Endothelial cell of umbilical vein (primary cell): ENCODE measurements at regions not wholly inside any gene's neighbourhood (a gene's known extent, or its start where the extent isn't known, plus 50 kb on each side); places are given as distances from the start of the nearest gene placed in this dataset.

Experiments
- BruUV-seq: library from RNA; stranded (reverse); fragments of 400-500 nt; replicated peaks from 2 replicates; lab custom pipeline; 2021; lab: Mats Ljungman, UMichigan
- CTCF ChIA-PET: fragments of 300-600, 350-600 bp; sonication (Branson Sonifier 250); formaldehyde crosslinking; loops from one replicate; lab custom pipeline; 2021; ENCODE audit warnings: antibody characterized with exemption, inconsistent platforms; lab: Charles Lee
- POLR2A ChIA-PET: fragments of 300-600, 350-600 bp; sonication (Branson Sonifier 250); formaldehyde crosslinking; loops from one replicate; lab custom pipeline; 2021; ENCODE audit warnings: antibody characterized with exemption, inconsistent platforms; lab: Charles Lee
- DNase-seq: peaks from one replicate; pipeline ENCODE4 v3.0.0-alpha.2; 2011; ENCODE audit warnings: low read depth, low spot score
- FAIRE-seq: peaks from 2 replicates; lab custom pipeline; 2011; peaks lifted over from hg19 to GRCh38; lab: Jason Lieb, UNC
- H2AFZ ChIP-seq: 2 replicates; pipeline ENCODE4 v1.6.0; 2012; ENCODE audit warnings: low read depth, low read length, control low read depth, inconsistent platforms
- H3K27ac ChIP-seq: 2 replicates; pipeline ENCODE4 v1.5.1; 2011; ENCODE audit warnings: low read depth, mild to moderate bottlenecking, control low read depth, low read length, moderate library complexity; ENCODE audit not compliant: insufficient read depth
- H3K27me3 ChIP-seq, 2 experiments: 2 replicates each; pipeline versions ENCODE4 v1.6.0 to v1.6.1; 2011; ENCODE audit warnings: low read length in 2 of 2, mixed read lengths in 1 of 2; ENCODE audit not compliant: control insufficient read depth in 2 of 2, insufficient read depth in 2 of 2
- H3K36me3 ChIP-seq, 2 experiments: 2 replicates in 1 of 2; 3 replicates in 1 of 2; pipeline ENCODE4 v1.5.1; 2011; ENCODE audit warnings: low read length in 2 of 2, mild to moderate bottlenecking in 1 of 2, moderate library complexity in 1 of 2; ENCODE audit not compliant: control insufficient read depth in 2 of 2, insufficient read depth in 2 of 2; ENCODE audit errors: extremely low read depth in 1 of 2
- H3K4me1 ChIP-seq: 3 replicates; pipeline ENCODE4 v1.5.1; 2011; ENCODE audit warnings: mild to moderate bottlenecking, low read length; ENCODE audit not compliant: control insufficient read depth, insufficient read depth; ENCODE audit errors: extremely low read depth
- H3K4me2 ChIP-seq: 2 replicates; pipeline ENCODE4 v1.6.1; 2011; ENCODE audit warnings: low read length, control low read depth, mixed read lengths; ENCODE audit not compliant: insufficient read depth
- H3K4me3 ChIP-seq, 3 experiments: fragments of 200-600 bp in 1 of 3; sonication (generic), shearing (Covaris generic) in 1 of 3; replicated peaks in 1 of 3; 2 replicates each; pipeline ENCODE4 v1.5.1; 2011 to 2016; ENCODE audit warnings: control low read depth in 3 of 3, low read length in 3 of 3, mild to moderate bottlenecking in 2 of 3, inconsistent platforms in 1 of 3, low read depth in 1 of 3, moderate library complexity in 1 of 3; ENCODE audit not compliant: insufficient read depth in 1 of 3
- H3K79me2 ChIP-seq: 2 replicates; pipeline ENCODE4 v1.6.0; 2012; ENCODE audit warnings: low read length, inconsistent platforms; ENCODE audit not compliant: control insufficient read depth, insufficient read depth
- H3K9ac ChIP-seq: replicated peaks from 2 replicates; pipeline ENCODE3; 2011; ENCODE audit warnings: low read length, control low read depth; ENCODE audit not compliant: insufficient read depth; ENCODE audit errors: extremely low read depth
- H3K9me1 ChIP-seq: replicated peaks from 3 replicates; pipeline ENCODE4 v1.6.0; 2011; ENCODE audit warnings: mild to moderate bottlenecking, low read length; ENCODE audit not compliant: control insufficient read depth, insufficient read depth; ENCODE audit errors: extremely low read depth
- H3K9me3 ChIP-seq: replicated peaks from 2 replicates; pipeline ENCODE4 v1.5.1; 2012; ENCODE audit warnings: low read length, inconsistent platforms; ENCODE audit not compliant: control insufficient read depth, insufficient read depth
- H4K20me1 ChIP-seq: replicated peaks from 2 replicates; pipeline ENCODE3; 2011; ENCODE audit warnings: mild to moderate bottlenecking, low read length; ENCODE audit not compliant: control insufficient read depth, insufficient read depth; ENCODE audit errors: extremely low read depth
- EZH2 ChIP-seq: IDR thresholded peaks from 2 replicates; pipeline ENCODE4 v1.6.1; 2012; ENCODE audit warnings: borderline replicate concordance, low read depth, mild to moderate bottlenecking, moderate library complexity, low read length, inconsistent platforms; ENCODE audit not compliant: severe bottlenecking
- FOS ChIP-seq: IDR thresholded peaks from 2 replicates; pipeline ENCODE4 v1.6.1; 2011; ENCODE audit warnings: mild to moderate bottlenecking, low read length, moderate library complexity, borderline replicate concordance; ENCODE audit not compliant: insufficient read depth
- GATA2 ChIP-seq: IDR thresholded peaks from 2 replicates; pipeline ENCODE4 v1.7.0; 2011; ENCODE audit warnings: low read depth, mild to moderate bottlenecking, moderate library complexity, mixed read lengths, low read length; ENCODE audit not compliant: insufficient read length, insufficient read depth
- JUN ChIP-seq: IDR thresholded peaks from 2 replicates; pipeline ENCODE4 v1.6.1; 2011; ENCODE audit warnings: borderline replicate concordance, low read depth; ENCODE audit not compliant: insufficient read length, insufficient read depth
- MYC ChIP-seq: IDR thresholded peaks from one replicate; pipeline ENCODE4 v1.6.1; 2011; ENCODE audit warnings: mild to moderate bottlenecking, low read depth, low read length
- POLR2A ChIP-seq: IDR thresholded peaks from 2 replicates; pipeline ENCODE4 v1.6.1; 2012; ENCODE audit warnings: low read depth, mild to moderate bottlenecking, control low read depth, low read length
- POLR2AphosphoS5 ChIP-seq: IDR thresholded peaks from 2 replicates; pipeline ENCODE4 v1.6.1; 2012; ENCODE audit warnings: low read depth, mild to moderate bottlenecking, control low read depth, low read length, moderate library complexity; ENCODE audit not compliant: insufficient read depth
- dilution Hi-C: fragments of 300-500 bp; cut with MboI; formaldehyde crosslinking; loops from one replicate; pipeline ENCODE4 v1.15.0; 2019; ENCODE audit warnings: low sequenced_read_pairs; ENCODE audit not compliant: extremely low pct_ligation_motif_present
- intact Hi-C: fragments of 100-400 bp; cut with micrococcal nuclease; formaldehyde crosslinking; loops from one replicate; pipeline ENCODE4 v1.10.0; 2022
- TF ChIP-seq, protein P1 (sequence below), 2 donors: IDR thresholded peaks; 1 replicate in 1 of 2; 2 replicates in 1 of 2; pipeline ENCODE4 v1.5.1; 2011; ENCODE audit warnings: low read length in 2 of 2, mild to moderate bottlenecking in 2 of 2, moderate library complexity in 2 of 2, control low read depth in 1 of 2, inconsistent platforms in 1 of 2, low read depth in 1 of 2; ENCODE audit not compliant: insufficient read depth in 1 of 2; ENCODE audit errors: extremely low read depth in 1 of 2
- TF ChIP-seq, protein P2 (sequence below): IDR thresholded peaks from 2 replicates; pipeline ENCODE4 v1.6.1; 2011; ENCODE audit not compliant: insufficient read depth, insufficient read length

DNA sequence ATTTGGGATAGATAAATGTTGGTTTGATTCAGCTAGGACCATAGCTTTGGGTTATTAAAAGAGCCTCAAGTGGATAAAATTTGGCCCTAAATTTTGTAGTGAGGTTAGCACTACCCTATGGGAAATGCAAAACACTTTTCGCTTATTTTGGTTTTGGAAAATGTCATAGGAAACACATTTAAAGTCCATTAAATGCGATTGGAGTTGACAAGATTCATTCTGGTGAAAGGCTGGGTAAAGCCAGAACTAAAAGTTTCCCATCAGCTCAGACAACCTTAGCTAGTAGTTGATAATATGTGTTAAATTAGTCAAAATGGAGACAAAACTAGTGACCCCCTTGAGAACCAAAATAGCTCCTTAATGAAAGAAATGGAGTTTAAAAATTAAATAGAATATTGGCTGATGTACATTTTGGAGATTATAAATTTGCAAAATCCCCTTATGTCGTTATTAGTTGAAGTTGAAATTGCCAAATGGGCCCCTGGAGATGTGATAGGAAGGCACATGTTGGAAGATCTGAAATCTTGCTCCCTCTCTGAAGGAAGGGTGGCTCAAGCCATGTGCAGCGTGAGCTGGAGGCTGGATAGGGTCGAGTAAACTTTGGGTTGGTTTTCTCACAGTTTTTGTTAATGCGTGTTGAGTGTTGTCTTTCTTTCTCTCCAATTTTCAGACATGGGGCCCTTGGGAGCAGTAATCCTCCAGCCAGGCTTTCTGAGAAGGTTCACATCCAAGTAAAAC is 72.8 kb downstream of the CD83 start:
- Histone ChIP-seq H3K79me2 (no peaks in the 10 kb centered on the region), H3K4me1 (no peaks in the 10 kb centered on the region), H3K27ac (no peak overlapping the region), H3K4me3 (no peak overlapping the region), H2AFZ (no peak overlapping the region), H3K9me1 (no peaks in the 10 kb centered on the region), H3K4me2 (no peak overlapping the region), H3K9ac (no peak overlapping the region), H4K20me1 (no peaks in the 10 kb centered on the region), H3K27me3 (no peaks in the 10 kb centered on the region), H3K36me3 (no peaks in the 10 kb centered on the region), H3K9me3 (no peaks in the 10 kb centered on the region)
- dilution Hi-C loops (no loop called here), intact Hi-C loops (no loop called here)
- no peak for TF ChIP-seq MYC
- POLR2A ChIA-PET: no interaction called here
- CTCF ChIA-PET: no interaction called here
- no peak for DNase-seq
- no peak for FAIRE-seq
- BruUV-seq: no TSS peak

DNA sequence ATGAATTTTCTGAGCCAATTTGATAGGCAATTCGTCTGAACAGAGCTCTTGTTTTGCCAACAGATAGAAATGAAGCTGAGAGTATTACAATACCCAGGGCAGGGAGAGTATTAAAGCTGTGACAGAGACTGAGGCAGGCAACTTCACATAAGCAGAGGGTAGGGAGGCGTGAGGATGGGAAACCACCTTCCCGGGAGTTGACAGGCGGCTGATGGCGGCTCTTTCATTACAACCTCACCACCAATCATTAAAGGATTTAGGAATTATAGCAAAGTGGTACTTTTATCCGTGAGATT is 73.3 kb downstream of the CD83 start:
- no peak overlapping the region for H3K4me3 ChIP-seq
- FAIRE-seq (no peak), DNase-seq (no peak)
- ChIA-PET CTCF (no interaction called here), POLR2A (no interaction called here)
- H3K9me1 ChIP-seq: no peaks in the 10 kb centered on the region
- no peaks in the 10 kb centered on the region for H4K20me1 ChIP-seq
- TF ChIP-seq GATA2 (no peak), EZH2 (no peak), MYC (no peak), JUN (no peak), POLR2AphosphoS5 (no peak), FOS (no peak), POLR2A (no peak)
- TF ChIP-seq, protein P1, sequence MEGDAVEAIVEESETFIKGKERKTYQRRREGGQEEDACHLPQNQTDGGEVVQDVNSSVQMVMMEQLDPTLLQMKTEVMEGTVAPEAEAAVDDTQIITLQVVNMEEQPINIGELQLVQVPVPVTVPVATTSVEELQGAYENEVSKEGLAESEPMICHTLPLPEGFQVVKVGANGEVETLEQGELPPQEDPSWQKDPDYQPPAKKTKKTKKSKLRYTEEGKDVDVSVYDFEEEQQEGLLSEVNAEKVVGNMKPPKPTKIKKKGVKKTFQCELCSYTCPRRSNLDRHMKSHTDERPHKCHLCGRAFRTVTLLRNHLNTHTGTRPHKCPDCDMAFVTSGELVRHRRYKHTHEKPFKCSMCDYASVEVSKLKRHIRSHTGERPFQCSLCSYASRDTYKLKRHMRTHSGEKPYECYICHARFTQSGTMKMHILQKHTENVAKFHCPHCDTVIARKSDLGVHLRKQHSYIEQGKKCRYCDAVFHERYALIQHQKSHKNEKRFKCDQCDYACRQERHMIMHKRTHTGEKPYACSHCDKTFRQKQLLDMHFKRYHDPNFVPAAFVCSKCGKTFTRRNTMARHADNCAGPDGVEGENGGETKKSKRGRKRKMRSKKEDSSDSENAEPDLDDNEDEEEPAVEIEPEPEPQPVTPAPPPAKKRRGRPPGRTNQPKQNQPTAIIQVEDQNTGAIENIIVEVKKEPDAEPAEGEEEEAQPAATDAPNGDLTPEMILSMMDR (IDR thresholded peaks at IDR 0.05; ENCODE audit: extremely low read depth in 1 of 2, insufficient read depth in 1 of 2, low read depth in 1 of 2, low read length in 2 of 2): no peak
- TF ChIP-seq, protein P2, sequence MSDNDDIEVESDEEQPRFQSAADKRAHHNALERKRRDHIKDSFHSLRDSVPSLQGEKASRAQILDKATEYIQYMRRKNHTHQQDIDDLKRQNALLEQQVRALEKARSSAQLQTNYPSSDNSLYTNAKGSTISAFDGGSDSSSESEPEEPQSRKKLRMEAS: no peak
- no peak overlapping the region for H3K4me2 ChIP-seq
- no peak overlapping the region for H2AFZ ChIP-seq
- no peak overlapping the region for H3K27ac ChIP-seq
- no TSS peak for BruUV-seq
- no peaks in the 10 kb centered on the region for H3K9me3 ChIP-seq
- H3K79me2 ChIP-seq: no peaks in the 10 kb centered on the region
- intact Hi-C loops (no loop called here), dilution Hi-C loops (no loop called here)
- H3K27me3 ChIP-seq: no peaks in the 10 kb centered on the region
- H3K36me3 ChIP-seq: no peaks in the 10 kb centered on the region
- H3K4me1 ChIP-seq: no peaks in the 10 kb centered on the region
- no peak overlapping the region for H3K9ac ChIP-seq
